SKM-1 treated with dmso at 0.1 percent for 144 hours (cell line): ENCODE measurements at regions not wholly inside any gene's neighbourhood (a gene's known extent, or its start where the extent isn't known, plus 50 kb on each side); places are given as distances from the start of the nearest gene placed in this dataset.

Experiments
- DNase-seq: peaks from one replicate; lab custom pipeline; 2025; ENCODE audit not compliant: unreplicated experiment; lab: John Stamatoyannopoulos, UW

- DNase-seq, result no peak
Observed at GRCh38 chr18:43635397-43635796, 358.1 kb upstream of the SYT4 start.

GRCh38 chr18:43642727-43643330, 365.5 kb upstream of the SYT4 start:
- no peak for DNase-seq

GRCh38 chr18:43648002-43648401, 370.7 kb upstream of the SYT4 start:
- DNase-seq, result no peak

GRCh38 chr18:43649649-43650357, 372.5 kb upstream of the SYT4 start:
- DNase-seq, result no peak

- no peak for DNase-seq
Observed at GRCh38 chr18:43650426-43650825, 373.1 kb upstream of the SYT4 start.

- DNase-seq, result no peak
Observed at GRCh38 chr18:43651057-43651456, 373.8 kb upstream of the SYT4 start.

GRCh38 chr18:43656547-43656946, 379.3 kb upstream of the SYT4 start:
- no peak for DNase-seq

GRCh38 chr18:43661570-43661969, 384.3 kb upstream of the SYT4 start:
- DNase-seq, result peak; percentile 16

- DNase-seq, result no peak
Observed at GRCh38 chr18:43662657-43663056, 385.4 kb upstream of the SYT4 start.

- DNase-seq, result no peak
Observed at GRCh38 chr18:43663159-43663558, 385.9 kb upstream of the SYT4 start.

GRCh38 chr18:43664487-43665008, 387.3 kb upstream of the SYT4 start:
- no peak for DNase-seq

- no peak for DNase-seq
Observed at GRCh38 chr18:43665105-43665788, 388.0 kb upstream of the SYT4 start.

GRCh38 chr18:43668866-43669265, 391.6 kb upstream of the SYT4 start:
- no peak for DNase-seq

- no peak for DNase-seq
Observed at GRCh38 chr18:43671431-43671830, 394.1 kb upstream of the SYT4 start.

- no peak for DNase-seq
Observed at GRCh38 chr18:43680096-43680495, 402.8 kb upstream of the SYT4 start.

- DNase-seq, result no peak
Observed at GRCh38 chr18:43681661-43682060, 404.4 kb upstream of the SYT4 start.

- DNase-seq, result no peak
Observed at GRCh38 chr18:43682196-43682595, 404.9 kb upstream of the SYT4 start.

GRCh38 chr18:43686709-43687108, 409.4 kb upstream of the SYT4 start:
- DNase-seq, result no peak

GRCh38 chr18:43692099-43692690, 414.9 kb upstream of the SYT4 start:
- no peak for DNase-seq

- DNase-seq, result no peak
Observed at GRCh38 chr18:43702399-43702798, 425.1 kb upstream of the SYT4 start.

- no peak for DNase-seq
Observed at GRCh38 chr18:43703050-43703449, 425.8 kb upstream of the SYT4 start.

GRCh38 chr18:43705850-43706249, 428.6 kb upstream of the SYT4 start:
- no peak for DNase-seq
